Skin epidermis (tissue), 12 donors: ENCODE measurements at regions not wholly inside any gene's neighbourhood (a gene's known extent, or its start where the extent isn't known, plus 50 kb on each side); places are given as distances from the start of the nearest gene placed in this dataset.
"Not testable (repeated sequence)": the region's sequence is repeated elsewhere in the genome, so short reads cannot be mapped to it uniquely, and the experiment has no call there.

Experiments used
- H3K27ac ChIP-seq, 21 experiments: fragments of 200-600 bp; sonication (generic) in 11 of 21; one replicate each; pipeline ENCODE4 v1.5.0; 2020; ENCODE audit warnings: mild to moderate bottlenecking in 3 of 21, inconsistent platforms in 2 of 21, moderate library complexity in 2 of 21
- H3K4me3 ChIP-seq, 7 experiments: fragments of 200-600 bp; sonication (generic) in 2 of 7; one replicate each; pipeline ENCODE4 v1.5.0; 2020; ENCODE audit warnings: inconsistent platforms in 2 of 7, mild to moderate bottlenecking in 2 of 7, moderate library complexity in 1 of 7

DNA sequence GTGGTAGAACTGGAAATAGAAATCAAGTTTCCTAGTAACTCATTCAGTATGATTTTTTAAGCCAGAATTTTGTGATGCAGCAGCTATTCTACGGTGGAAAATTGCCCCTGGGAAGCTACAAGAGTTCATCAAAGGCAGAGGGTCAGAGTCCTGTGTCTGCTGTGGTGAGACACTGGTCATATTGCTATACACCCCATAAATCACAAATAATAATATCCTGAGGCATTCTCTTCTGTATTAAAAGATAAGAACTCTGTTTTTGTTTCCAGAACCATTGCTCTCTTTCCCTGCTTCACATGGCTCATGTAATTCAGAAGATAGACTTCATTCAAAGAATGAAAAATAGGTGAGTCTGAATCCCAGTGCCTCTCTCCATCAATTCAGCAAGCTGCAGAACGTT, 188.8 kb upstream of the NOCT start:
- Histone ChIP-seq H3K27ac (no peak overlapping the region), H3K4me3 (no peak overlapping the region)

GRCh38 chr4:138826322-138826721, 189.3 kb upstream of the NOCT start:
- H3K4me3 ChIP-seq, result no peak overlapping the region

DNA sequence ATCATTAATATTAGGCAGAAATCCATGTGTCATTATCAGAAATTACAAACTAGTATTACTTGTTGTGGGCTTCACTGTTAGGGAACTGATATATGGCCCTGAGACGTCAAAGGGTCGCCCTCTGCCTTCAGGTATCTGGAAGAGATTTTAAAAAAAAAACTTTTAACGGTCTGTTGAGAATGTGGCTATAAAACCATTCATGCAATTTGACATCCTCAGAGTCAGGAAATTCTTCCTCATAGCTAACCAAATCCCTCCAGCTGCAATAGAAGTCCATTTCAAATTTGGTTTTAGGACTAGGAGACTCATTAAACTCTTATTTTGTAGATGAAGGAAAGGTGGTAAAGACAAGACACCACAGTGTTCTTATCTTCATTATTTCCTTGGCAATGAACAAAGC, 194.2 kb upstream of the NOCT start:
- Histone ChIP-seq H3K4me3 (no peak overlapping the region), H3K27ac (no peak overlapping the region)

More at GRCh38 chr4:138826322-138826721, 189.3 kb upstream of the NOCT start:
- H3K27ac ChIP-seq, result no peak overlapping the region

DNA sequence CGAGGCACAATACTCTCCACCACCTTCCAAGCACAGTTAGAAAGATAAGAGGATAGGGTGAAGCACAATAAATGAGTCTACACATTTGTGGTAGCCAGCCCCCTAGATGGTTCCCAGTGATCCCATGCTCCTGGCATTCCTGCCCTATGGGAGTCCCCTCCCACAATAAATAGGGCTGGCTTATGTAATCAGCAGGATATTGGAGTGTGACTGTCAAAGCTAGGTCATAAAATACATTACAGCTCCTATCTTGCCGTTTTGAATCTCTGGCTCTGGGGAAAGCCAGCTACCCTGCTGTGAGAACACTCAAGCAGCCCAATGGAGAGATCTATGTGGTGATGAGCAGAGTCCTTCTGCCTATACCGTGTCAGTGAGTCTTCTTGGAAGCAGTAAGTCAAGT, 198.7 kb upstream of the NOCT start:
- Histone ChIP-seq H3K4me3 (no peak overlapping the region), H3K27ac (no peak overlapping the region)

- no peak overlapping the region for H3K27ac ChIP-seq
- no peak overlapping the region for H3K4me3 ChIP-seq
Observed at GRCh38 chr4:138815811-138816210, 199.8 kb upstream of the NOCT start.

DNA sequence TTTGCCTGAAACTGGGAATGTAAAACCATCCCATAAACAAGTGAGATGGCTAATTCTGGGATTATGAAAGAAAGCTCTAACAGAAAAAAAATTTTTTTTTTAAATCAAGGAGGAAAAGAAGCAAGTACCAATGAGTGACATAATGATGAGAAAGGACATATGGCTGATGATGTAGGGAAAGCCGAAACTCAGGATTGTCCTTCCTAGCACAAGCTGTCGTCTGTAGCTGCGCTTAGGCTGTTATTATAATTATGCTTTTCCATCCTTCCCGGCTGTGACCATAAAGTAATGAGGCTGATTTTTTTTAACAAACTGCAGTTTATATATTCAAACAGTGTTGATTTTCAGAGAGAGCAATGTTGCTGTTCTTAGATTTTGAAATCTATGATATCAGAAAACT, 209.8 kb upstream of the NOCT start:
- no peak overlapping the region for H3K27ac ChIP-seq
- no peak overlapping the region for H3K4me3 ChIP-seq

DNA sequence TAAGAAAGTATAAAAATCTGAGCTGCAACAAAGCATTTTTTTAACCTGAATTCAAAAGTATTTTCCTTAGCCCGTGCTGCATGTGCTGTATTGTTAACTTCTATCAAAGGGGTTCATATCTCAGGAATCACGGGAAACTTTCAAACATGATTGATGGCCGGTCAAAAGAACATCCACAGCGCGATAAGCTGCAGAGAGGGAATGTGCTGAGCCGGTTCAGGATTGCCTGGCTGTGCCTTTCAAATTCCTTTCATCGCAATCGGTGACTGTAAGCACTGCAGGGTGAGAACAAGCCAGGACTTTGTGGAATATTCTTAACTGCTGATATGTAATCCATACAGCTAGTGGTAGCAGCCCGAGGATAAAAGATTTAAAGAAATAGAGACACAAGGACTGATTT, 210.9 kb upstream of the NOCT start:
- no peak overlapping the region for H3K4me3 ChIP-seq
- no peak overlapping the region for H3K27ac ChIP-seq

GRCh38 chr4:138803051-138803450, 212.5 kb upstream of the NOCT start:
- H3K27ac ChIP-seq, result no peak overlapping the region
- H3K4me3 ChIP-seq, result no peak overlapping the region

DNA sequence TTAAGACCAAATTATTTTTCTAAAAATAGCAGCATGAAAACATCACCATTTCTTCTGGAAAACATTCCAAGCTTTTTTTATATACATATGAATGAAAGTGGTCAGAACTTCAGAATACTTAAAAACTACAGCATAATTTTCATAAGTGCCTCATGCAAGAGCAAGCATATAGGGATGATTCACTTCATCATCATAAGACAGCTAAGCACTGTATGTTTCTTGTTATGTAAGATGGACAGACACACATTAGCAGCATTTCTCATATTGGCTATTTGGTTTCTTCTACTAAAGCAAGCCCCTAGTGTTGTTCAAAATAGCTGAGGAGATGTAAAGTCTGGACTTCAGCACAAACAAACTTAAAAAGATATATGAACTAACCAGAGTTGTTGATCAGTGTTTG, 213.1 kb upstream of the NOCT start:
- H3K27ac ChIP-seq, result no peak overlapping the region
- no peak overlapping the region for H3K4me3 ChIP-seq

DNA sequence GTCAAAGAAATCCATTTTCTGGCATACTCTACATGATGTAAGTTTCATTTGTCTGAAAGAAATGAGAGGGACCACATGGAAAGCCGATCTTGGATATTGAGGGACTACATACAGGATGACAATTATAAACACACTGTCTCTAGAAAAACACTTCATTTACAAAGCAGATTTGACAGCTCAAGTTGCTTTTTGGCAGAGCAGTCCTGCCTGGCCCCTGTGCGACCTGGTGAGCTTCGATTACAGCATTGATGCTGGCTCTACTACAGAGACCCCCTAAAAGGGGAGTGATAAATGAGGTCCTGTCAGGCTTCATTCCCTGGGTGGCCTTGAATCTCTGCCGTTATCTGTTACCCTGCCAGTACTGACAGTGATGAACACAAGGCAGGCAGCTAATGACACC, 215.2 kb upstream of the NOCT start:
- Histone ChIP-seq H3K27ac (no peak overlapping the region), H3K4me3 (no peak overlapping the region)

DNA sequence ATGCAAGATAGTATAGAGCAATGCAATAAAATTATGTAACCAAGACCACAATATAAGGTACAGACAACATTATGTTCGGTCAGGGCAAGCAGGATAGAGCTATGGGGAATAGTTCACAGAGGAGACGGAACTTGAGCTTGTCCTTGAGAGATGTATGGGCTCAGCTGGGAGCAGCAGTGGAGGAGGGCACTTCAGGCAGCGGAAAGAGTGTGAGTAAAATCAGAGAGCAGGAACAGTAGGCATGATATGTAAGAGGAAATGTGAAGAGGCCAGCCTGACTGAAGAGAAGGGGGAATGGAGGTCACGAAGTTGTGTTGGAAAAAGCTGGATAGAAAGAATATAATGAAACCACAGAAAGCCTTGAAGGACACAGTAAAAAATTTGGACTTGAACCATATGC, 217.2 kb upstream of the NOCT start:
- no peak overlapping the region for H3K27ac ChIP-seq
- no peak overlapping the region for H3K4me3 ChIP-seq

- no peak overlapping the region for H3K27ac ChIP-seq
- H3K4me3 ChIP-seq, result no peak overlapping the region
Observed at GRCh38 chr4:138797646-138798045, 217.9 kb upstream of the NOCT start.

DNA sequence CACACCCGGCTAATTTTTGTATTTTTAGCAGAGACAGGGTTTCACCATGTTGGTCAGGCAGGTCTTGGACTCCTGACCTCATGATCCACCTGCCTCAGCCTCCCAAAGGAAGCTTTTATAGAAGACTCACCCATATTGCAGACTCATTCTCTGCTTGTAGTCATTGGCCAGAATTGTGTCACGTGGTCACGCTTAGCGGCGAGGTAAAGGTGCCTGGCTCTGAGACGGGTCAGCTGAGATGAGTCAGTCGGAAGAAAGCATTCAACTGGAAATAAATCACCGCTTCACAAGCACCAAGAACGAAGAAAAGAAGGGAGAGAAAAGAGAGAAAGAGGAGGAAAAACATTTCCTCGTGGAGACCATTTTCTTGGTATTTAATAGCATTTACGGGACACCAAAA, 218.8 kb upstream of the NOCT start:
- Histone ChIP-seq H3K4me3 (no peak overlapping the region), H3K27ac (no peak overlapping the region)

- no peak overlapping the region for H3K4me3 ChIP-seq
- H3K27ac ChIP-seq, result no peak overlapping the region
Observed at GRCh38 chr4:138790706-138791340, 224.8 kb upstream of the NOCT start.

DNA sequence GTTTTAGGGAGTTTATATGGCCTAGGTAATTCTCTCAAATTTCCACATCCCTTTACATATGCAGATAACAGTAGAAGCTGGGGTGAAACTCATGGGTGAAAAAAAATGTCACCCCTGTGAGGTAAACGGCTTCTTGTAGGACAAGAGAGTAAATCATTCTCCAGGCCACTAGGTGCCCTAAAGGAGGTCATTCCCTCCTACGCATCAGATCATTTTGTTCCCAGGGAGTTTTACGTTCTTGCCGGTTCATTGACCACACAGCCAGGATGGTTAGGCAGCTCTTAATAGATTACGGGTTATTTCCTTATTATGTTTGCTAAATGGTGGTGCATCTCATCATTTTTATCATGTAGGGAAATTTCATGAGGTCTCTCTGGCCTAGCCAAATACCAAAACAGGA, 225.8 kb upstream of the NOCT start:
- Histone ChIP-seq H3K27ac (no peak overlapping the region), H3K4me3 (no peak overlapping the region)

DNA sequence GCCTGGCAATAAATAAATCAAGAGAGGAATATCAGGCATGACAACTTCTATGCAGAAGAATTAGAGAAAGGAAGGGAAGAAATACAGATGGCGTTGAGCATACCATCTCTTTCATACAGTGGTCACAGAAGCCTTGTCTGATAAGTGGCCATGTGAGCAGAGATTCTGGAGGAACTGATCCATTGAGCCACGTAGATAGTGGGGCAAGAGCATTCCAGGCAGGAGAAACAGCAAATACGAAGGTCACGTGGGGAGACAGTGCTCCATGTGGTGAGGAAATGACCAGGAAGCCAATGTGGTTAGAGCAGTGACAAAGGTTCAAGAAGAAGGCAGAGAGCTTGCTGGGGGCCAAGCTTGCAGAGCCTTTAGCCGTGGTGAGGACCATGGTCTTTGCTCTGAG, 226.7 kb upstream of the NOCT start:
- Histone ChIP-seq H3K27ac (no peak overlapping the region), H3K4me3 (no peak overlapping the region)

DNA sequence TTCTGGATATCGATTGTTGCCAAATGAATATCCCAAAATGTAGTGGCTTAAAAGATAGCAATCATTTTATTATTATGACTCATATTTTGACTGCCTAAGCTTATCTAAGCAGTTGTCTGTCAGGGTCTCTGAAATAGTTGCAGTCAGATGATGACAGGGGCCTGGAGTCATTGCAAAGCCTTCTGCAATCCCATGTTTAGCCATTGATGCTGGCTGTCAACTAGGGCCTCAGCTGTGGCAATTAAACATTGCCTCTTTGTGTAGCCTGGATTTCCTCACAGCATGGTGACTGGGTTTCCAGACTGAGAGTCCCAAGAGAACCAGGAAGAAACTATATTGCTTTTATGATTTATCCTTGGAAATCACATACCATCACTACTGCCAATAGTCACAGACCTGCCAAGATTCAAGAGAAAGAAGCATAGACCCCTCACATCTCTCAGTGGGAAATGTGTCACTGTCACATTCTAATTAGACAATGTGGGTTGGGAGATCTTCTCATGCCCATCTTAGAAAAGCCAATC, 227.3 kb upstream of the NOCT start:
- no peak overlapping the region for H3K4me3 ChIP-seq
- H3K27ac ChIP-seq, result no peak overlapping the region

DNA sequence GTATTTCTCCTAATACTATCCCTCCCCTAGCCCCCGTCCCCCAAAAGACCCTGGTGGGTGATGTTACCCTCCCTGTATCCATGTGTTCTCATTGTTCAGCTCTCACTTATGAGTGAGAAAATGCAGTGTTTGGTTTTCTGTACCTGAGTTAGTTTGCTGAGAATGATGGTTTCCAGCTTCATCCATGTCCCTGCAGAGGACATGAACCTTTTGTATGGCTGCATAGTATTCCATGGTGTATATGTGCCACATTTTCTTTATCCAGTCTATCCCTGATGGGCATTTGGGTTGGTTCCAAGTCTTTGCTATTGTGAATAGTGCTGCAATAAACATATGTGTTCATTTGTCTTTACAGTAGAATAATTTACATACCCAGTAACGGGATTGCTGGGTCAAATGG, 235.8 kb upstream of the NOCT start:
- not testable (repeated sequence) for H3K4me3 ChIP-seq, H3K27ac ChIP-seq

DNA sequence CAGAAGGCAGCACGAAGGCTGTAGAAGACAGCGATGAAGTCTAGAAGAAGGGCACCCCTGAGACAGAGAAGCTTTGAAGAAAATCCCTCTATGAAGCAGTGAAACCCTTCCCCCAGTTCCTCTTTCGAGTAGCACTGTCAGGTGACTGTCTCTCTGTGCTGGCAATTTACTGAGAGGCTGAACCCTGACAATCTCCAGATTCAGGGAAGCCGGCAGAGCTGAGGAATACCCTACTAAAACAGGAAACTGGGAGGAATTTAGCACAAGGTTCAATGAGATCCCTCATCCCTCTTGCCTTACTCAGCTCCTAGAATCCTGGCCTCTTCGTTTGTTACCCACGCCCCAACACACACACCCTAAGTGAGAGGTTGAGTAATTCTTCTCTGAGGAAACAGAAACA, 239.7 kb upstream of the NOCT start:
- Histone ChIP-seq H3K4me3 (no peak overlapping the region), H3K27ac (no peak overlapping the region)

DNA sequence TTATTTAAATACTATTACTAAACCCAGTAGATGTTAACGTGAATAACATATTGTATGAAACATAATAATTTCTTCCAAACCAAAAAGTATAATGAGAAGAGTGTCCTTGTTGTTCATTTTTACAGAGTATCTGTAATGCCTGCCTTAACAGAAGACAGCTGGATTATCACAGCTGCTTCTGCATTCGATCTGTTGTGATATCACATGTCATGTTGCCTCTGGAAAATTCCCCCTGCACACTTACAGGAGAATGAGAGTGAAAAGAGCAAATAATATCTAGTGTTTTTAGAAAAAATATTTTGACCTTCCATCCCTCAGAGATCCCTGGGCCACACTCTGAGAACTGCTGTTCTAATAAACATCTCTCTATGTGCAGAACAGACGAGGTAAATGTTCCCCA, 240.1 kb upstream of the NOCT start:
- no peak overlapping the region for H3K4me3 ChIP-seq

GRCh38 chr4:138774940-138775339, 240.6 kb upstream of the NOCT start:
- Histone ChIP-seq H3K27ac (no peak overlapping the region), H3K4me3 (no peak overlapping the region)

More for the DNA sequence above, 240.1 kb upstream of the NOCT start:
- H3K27ac ChIP-seq, result no peak overlapping the region

DNA sequence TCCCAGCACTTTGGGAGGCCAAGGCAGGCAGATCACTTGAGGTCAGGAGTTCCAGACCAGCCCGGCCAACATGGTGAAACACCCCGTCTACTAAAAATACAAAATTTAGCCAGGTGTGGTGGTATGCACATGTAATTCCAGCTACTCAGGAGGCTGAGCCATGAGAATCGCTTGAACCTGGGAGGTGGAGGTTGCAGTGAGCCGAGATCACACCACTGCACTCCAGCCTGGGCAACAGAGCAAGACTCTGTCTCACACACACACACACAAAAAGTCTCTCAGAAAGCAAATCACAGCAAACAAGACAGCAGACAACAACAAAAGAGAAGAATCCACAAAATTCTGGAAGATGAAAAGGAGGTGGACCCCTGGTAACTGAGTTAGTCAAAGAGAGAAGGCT, 241.5 kb upstream of the NOCT start:
- not testable (repeated sequence) for H3K4me3 ChIP-seq, H3K27ac ChIP-seq
